OCI-LY1 (cell line): ENCODE measurements at regions not wholly inside any gene's neighbourhood (a gene's known extent, or its start where the extent isn't known, plus 50 kb on each side); places are given as distances from the start of the nearest gene placed in this dataset.

ENCODE experiments used
- H2AFZ ChIP-seq: fragments of 200-600 bp; sonication (generic), shearing (Covaris generic); 2 replicates; pipeline ENCODE4 v1.6.0; 2014; ENCODE audit warnings: antibody characterized with exemption, mild to moderate bottlenecking, low read length
- H3F3A ChIP-seq: fragments of 200-600 bp; sonication (generic), shearing (Covaris generic); 2 replicates; pipeline ENCODE4 v1.6.0; 2014; ENCODE audit warnings: mild to moderate bottlenecking, antibody characterized with exemption, low read length, moderate library complexity; ENCODE audit not compliant: insufficient read depth
- H3K27ac ChIP-seq: fragments of 200-600 bp; sonication (generic); 2 replicates; pipeline ENCODE4 v1.5.1; 2014; ENCODE audit warnings: low read length, mixed run types, mild to moderate bottlenecking, low read depth; ENCODE audit not compliant: poor library complexity, severe bottlenecking
- H3K27me3 ChIP-seq: fragments of 200-600 bp; sonication (generic); 2 replicates; pipeline ENCODE4 v1.6.0; 2014; ENCODE audit warnings: antibody characterized with exemption, mild to moderate bottlenecking, low read length, moderate library complexity; ENCODE audit not compliant: insufficient read depth
- H3K36me3 ChIP-seq: fragments of 200-600 bp; sonication (generic); 2 replicates; pipeline ENCODE4 v1.6.1; 2014; ENCODE audit warnings: mild to moderate bottlenecking, antibody characterized with exemption, low read length, moderate library complexity, mixed read lengths; ENCODE audit not compliant: insufficient read depth
- H3K4me1 ChIP-seq: fragments of 200-600 bp; sonication (generic); 2 replicates; pipeline ENCODE4 v1.5.1; 2014; ENCODE audit warnings: mild to moderate bottlenecking, low read length, moderate library complexity; ENCODE audit not compliant: insufficient read depth, severe bottlenecking
- H3K4me2 ChIP-seq: fragments of 200-600 bp; sonication (generic), shearing (Covaris generic); 2 replicates; pipeline ENCODE4 v1.6.1; 2014; ENCODE audit warnings: low read length
- H3K4me3 ChIP-seq: fragments of 200-600 bp; sonication (generic); 2 replicates; pipeline ENCODE4 v1.5.1; 2014; ENCODE audit warnings: low read length, low read depth, mild to moderate bottlenecking, mixed read lengths; ENCODE audit not compliant: poor library complexity, severe bottlenecking
- H3K79me2 ChIP-seq: fragments of 200-600 bp; shearing (Covaris generic); 2 replicates; pipeline ENCODE4 v1.6.1; 2016; ENCODE audit warnings: mixed run types, low read length, mixed read lengths; ENCODE audit not compliant: insufficient read depth
- H3K9ac ChIP-seq: fragments of 200-600 bp; sonication (generic), shearing (Covaris generic); 2 replicates; pipeline ENCODE4 v1.6.1; 2014; ENCODE audit warnings: mild to moderate bottlenecking, low read length, mixed read lengths
- H3K9me2 ChIP-seq: fragments of 200-600 bp; sonication (generic), shearing (Covaris generic); 2 replicates; pipeline ENCODE4 v1.6.1; 2014; ENCODE audit warnings: low read depth, mild to moderate bottlenecking, low read length, mixed read lengths
- H3K9me3 ChIP-seq: fragments of 200-600 bp; shearing (Covaris generic); 2 replicates; pipeline ENCODE4 v1.6.1; 2014; ENCODE audit warnings: low read length, mixed read lengths
- H4K20me1 ChIP-seq: fragments of 200-600 bp; sonication (generic), shearing (Covaris generic); 2 replicates; pipeline ENCODE4 v1.6.0; 2016; ENCODE audit warnings: mild to moderate bottlenecking, low read length; ENCODE audit not compliant: insufficient read depth
- CTCF ChIP-seq: fragments of 200-600 bp; sonication (generic), shearing (Covaris generic); IDR thresholded peaks from 2 replicates; pipeline ENCODE4 v1.5.1; 2017; ENCODE audit warnings: mild to moderate bottlenecking, antibody characterized with exemption, low read length, moderate library complexity, mixed read lengths
- EZH2 ChIP-seq: fragments of 200-600 bp; sonication (generic), shearing (Covaris generic); IDR thresholded peaks from 2 replicates; pipeline ENCODE4 v1.8.0; 2017; ENCODE audit warnings: borderline replicate concordance, mixed run types, mild to moderate bottlenecking, antibody characterized with exemption, low read length, moderate library complexity, mixed read lengths

GRCh38 chr7:36100634-36101033 lies 52.4 kb upstream of the EEPD1 start:
- H3K27me3 ChIP-seq: no peaks in the 10 kb centered on the region
- H3F3A ChIP-seq: no peaks in the 10 kb centered on the region
- no peaks in the 10 kb centered on the region for H3K36me3 ChIP-seq
- H3K9me2 ChIP-seq: no peaks in the 10 kb centered on the region
- H3K4me3 ChIP-seq: no peak overlapping the region
- H2AFZ ChIP-seq: no peak overlapping the region
- no peaks in the 10 kb centered on the region for H3K9me3 ChIP-seq
- H3K9ac ChIP-seq: no peak overlapping the region
- no peaks in the 10 kb centered on the region for H3K79me2 ChIP-seq
- H3K4me1 ChIP-seq: no peaks in the 10 kb centered on the region
- H4K20me1 ChIP-seq: no peaks in the 10 kb centered on the region
- TF ChIP-seq CTCF (no peak), EZH2 (no peak)
- no peak overlapping the region for H3K27ac ChIP-seq
- H3K4me2 ChIP-seq: no peak overlapping the region
